CD4-positive, alpha-beta T cell treated with Interleukin-15 for 1 hour (primary cell): ENCODE measurements at regions not wholly inside any gene's neighbourhood (a gene's known extent, or its start where the extent isn't known, plus 50 kb on each side); places are given as distances from the start of the nearest gene placed in this dataset.

Experiments
- DNase-seq: peaks from one replicate; pipeline ENCODE4 v3.0.0-alpha.2; 2020

- DNase-seq: no peak
Observed at GRCh38 chr14:58862416-58863160, 224.8 kb downstream of the DACT1 start.

- DNase-seq: no peak
Observed at GRCh38 chr14:58863661-58864345, 226.0 kb downstream of the DACT1 start.

GRCh38 chr14:58864751-58865513 lies 227.2 kb downstream of the DACT1 start:
- no peak for DNase-seq

- DNase-seq: no peak
Observed at GRCh38 chr14:58865514-58866281, 227.9 kb downstream of the DACT1 start.

GRCh38 chr14:58866391-58866790 lies 228.6 kb downstream of the DACT1 start:
- DNase-seq: no peak

- DNase-seq: no peak
Observed at GRCh38 chr14:58870961-58871360, 233.2 kb downstream of the DACT1 start.

- DNase-seq: no peak
Observed at GRCh38 chr14:58871573-58871972, 233.8 kb downstream of the DACT1 start.

- DNase-seq: no peak
Observed at GRCh38 chr14:58872061-58872460, 234.3 kb downstream of the DACT1 start.

- no peak for DNase-seq
Observed at GRCh38 chr14:58873228-58873953, 235.6 kb downstream of the DACT1 start.

GRCh38 chr14:58875613-58876012 lies 237.9 kb downstream of the DACT1 start:
- DNase-seq: no peak

- no peak for DNase-seq
Observed at GRCh38 chr14:58876608-58877007, 238.8 kb downstream of the DACT1 start.

GRCh38 chr14:58878439-58879139 lies 240.8 kb downstream of the DACT1 start:
- DNase-seq: no peak

- no peak for DNase-seq
Observed at GRCh38 chr14:58881433-58881832, 243.7 kb downstream of the DACT1 start.

- DNase-seq: no peak
Observed at GRCh38 chr14:58882577-58883018, 244.8 kb downstream of the DACT1 start.

- no peak for DNase-seq
Observed at GRCh38 chr14:58884442-58884841, 246.7 kb downstream of the DACT1 start.

- no peak for DNase-seq
Observed at GRCh38 chr14:58887931-58888330, 250.2 kb downstream of the DACT1 start.

- DNase-seq: no peak
Observed at GRCh38 chr14:58898655-58899316, 261.0 kb downstream of the DACT1 start.

- no peak for DNase-seq
Observed at GRCh38 chr14:58899317-58899713, 261.6 kb downstream of the DACT1 start.

- no peak for DNase-seq
Observed at GRCh38 chr14:58901826-58902225, 264.1 kb downstream of the DACT1 start.

- no peak for DNase-seq
Observed at GRCh38 chr14:58904776-58905175, 267.0 kb downstream of the DACT1 start.

- no peak for DNase-seq
Observed at GRCh38 chr14:58907803-58908202, 270.0 kb downstream of the DACT1 start.
